Upper lobe of left lung (tissue), 6 donors: ENCODE measurements at regions not wholly inside any gene's neighbourhood (a gene's known extent, or its start where the extent isn't known, plus 50 kb on each side); places are given as distances from the start of the nearest gene placed in this dataset.
A peak's percentile ranks its signal among the peaks of the same experiment; 100 is the strongest.

ENCODE experiments used
- ATAC-seq, 2 donors: fragments of 200-7000 bp; cut with Tn5 transposase; one replicate each; pipeline ENCODE4 v1.9.1; 2022; ENCODE audit warnings: mild to moderate bottlenecking in 2 of 2, moderate library complexity in 2 of 2; ENCODE audit not compliant: low FRiP score in 2 of 2
- DNase-seq, 2 donors: peaks; one replicate each; pipeline ENCODE4 v3.0.0-alpha.2; 2019 to 2020
- H3K27ac ChIP-seq, 4 donors: fragments of 200-600 bp; sonication (generic); one replicate each; pipeline ENCODE4 v1.5.1; 2016 to 2019
- H3K27me3 ChIP-seq, 4 donors: fragments of 200-600 bp; sonication (generic); one replicate each; pipeline ENCODE4 v1.5.1; 2017 to 2019
- H3K36me3 ChIP-seq, 4 donors: fragments of 200-600 bp; sonication (generic); one replicate each; pipeline ENCODE4 v1.5.1; 2016 to 2019
- H3K4me1 ChIP-seq, 4 donors: fragments of 200-600 bp; sonication (generic); one replicate each; pipeline ENCODE4 v1.5.1; 2018 to 2019
- H3K4me3 ChIP-seq, 4 donors: fragments of 200-600 bp; sonication (generic); one replicate each; pipeline ENCODE4 v1.5.1; 2017 to 2019; ENCODE audit warnings: mild to moderate bottlenecking in 2 of 4, moderate library complexity in 1 of 4
- H3K9me3 ChIP-seq, 4 donors: fragments of 200-600 bp; sonication (generic); one replicate each; pipeline ENCODE4 v1.5.1; 2018 to 2019
- CTCF ChIP-seq, 6 experiments: fragments of 450-650 bp in 4 of 6; fragments of 200-600 bp in 2 of 6; sonication (generic) in 2 of 6; IDR thresholded peaks; one replicate each; pipeline ENCODE4 v1.5.1; 2016 to 2019; ENCODE audit warnings: antibody characterized with exemption in 6 of 6
- EP300 ChIP-seq, 4 donors: sonication (generic); formaldehyde crosslinking; IDR thresholded peaks; one replicate each; pipeline ENCODE4 v1.5.1; 2017; ENCODE audit warnings: antibody characterized with exemption in 4 of 4, control low read depth in 2 of 4
- POLR2A ChIP-seq, 4 donors: fragments of 450-650 bp; IDR thresholded peaks; one replicate each; pipeline ENCODE4 v1.5.1; 2016 to 2017; ENCODE audit warnings: antibody characterized with exemption in 4 of 4, mild to moderate bottlenecking in 2 of 4
- POLR2AphosphoS5 ChIP-seq, 2 donors: sonication (generic); formaldehyde crosslinking; IDR thresholded peaks; one replicate each; pipeline ENCODE4 v1.5.1; 2017; ENCODE audit warnings: antibody characterized with exemption in 2 of 2
- WGBS, 2 donors: methylation state at CpG; one replicate each; pipeline ENCODE4 v1.1.5; 2017 to 2018; 5-methylcytosine and 5-hydroxymethylcytosine counted together
- donor health status: DM: no; HTN: no; CAD: no; lungs with moderate emphysema.
- donor health status: DM: no; HTN: yes; CAD: no; lungs with severe emphysema.

GRCh38 chr2:54371460-54372065, 84.6 kb upstream of the SPTBN1 start:
- 73 to 87% methylated on average over 6 to 7 of the region's 7 CpGs for whole genome bisulfite sequencing, 2 donors
- TF ChIP-seq EP300 (IDR thresholded peaks at IDR 0.05) (no peak), CTCF (IDR thresholded peaks at IDR 0.05) (no peak), POLR2AphosphoS5 (IDR thresholded peaks at IDR 0.05) (no peak), POLR2A (IDR thresholded peaks at IDR 0.05) (no peak)
- Histone ChIP-seq H3K4me1 (peaks cover 11 to 24% (median 16%) of the 10 kb centered on the region in 4 donors), H3K4me3 (no peak overlapping the region), H3K27me3 (no peaks in the 10 kb centered on the region), H3K9me3 (peaks cover 0 to 6% (median 2%) of the 10 kb centered on the region in 4 donors), H3K36me3 (no peaks in the 10 kb centered on the region), H3K27ac (peak overlapping the region in 3 of 4 donors; percentile 19 to 79 (median 75))
- ATAC-seq (no peak), DNase-seq (no peak)

- H3K4me1 ChIP-seq: peaks cover 11 to 24% (median 16%) of the 10 kb centered on the region in 4 donors
- TF ChIP-seq CTCF (IDR thresholded peaks at IDR 0.05) (no peak), POLR2AphosphoS5 (IDR thresholded peaks at IDR 0.05) (no peak), POLR2A (IDR thresholded peaks at IDR 0.05) (no peak), EP300 (IDR thresholded peaks at IDR 0.05) (no peak)
- H3K36me3 ChIP-seq: no peaks in the 10 kb centered on the region
- H3K9me3 ChIP-seq: peaks cover 0 to 6% (median 2%) of the 10 kb centered on the region in 4 donors
- peak overlapping the region in 2 of 4 donors; percentile 33 to 37 for H3K27ac ChIP-seq
- no peak for ATAC-seq
- WGBS, 2 donors: 65 to 74% methylated on average over 4 of the region's 4 CpGs
- no peak for DNase-seq
- no peaks in the 10 kb centered on the region for H3K27me3 ChIP-seq
- no peak overlapping the region for H3K4me3 ChIP-seq
These were observed 83.8 kb upstream of the SPTBN1 start for GRCh38 chr2:54372361-54372760.

GRCh38 chr2:54373855-54374254, 82.3 kb upstream of the SPTBN1 start:
- no peaks in the 10 kb centered on the region for H3K27me3 ChIP-seq
- H3K36me3 ChIP-seq: no peaks in the 10 kb centered on the region
- no peak for DNase-seq
- peaks cover 0 to under 1% (median under 1%) of the 10 kb centered on the region in 4 donors for H3K9me3 ChIP-seq
- H3K4me1 ChIP-seq: peaks cover 11 to 24% (median 16%) of the 10 kb centered on the region in 4 donors
- WGBS, 2 donors: 73 to 80% methylated on average over 3 of the region's 3 CpGs
- no peak overlapping the region for H3K4me3 ChIP-seq
- no peak overlapping the region for H3K27ac ChIP-seq
- no peak for ATAC-seq
- TF ChIP-seq POLR2A (IDR thresholded peaks at IDR 0.05) (no peak), EP300 (IDR thresholded peaks at IDR 0.05) (no peak), CTCF (IDR thresholded peaks at IDR 0.05) (no peak), POLR2AphosphoS5 (IDR thresholded peaks at IDR 0.05) (no peak)

- no peaks in the 10 kb centered on the region for H3K36me3 ChIP-seq
- no peak overlapping the region for H3K27ac ChIP-seq
- no peak for DNase-seq
- H3K4me1 ChIP-seq: peaks cover 11 to 24% (median 16%) of the 10 kb centered on the region in 4 donors
- no peak for ATAC-seq
- no peak overlapping the region for H3K4me3 ChIP-seq
- H3K27me3 ChIP-seq: no peaks in the 10 kb centered on the region
- no peaks in the 10 kb centered on the region for H3K9me3 ChIP-seq
- 82 to 88% methylated on average over 5 of the region's 5 CpGs for WGBS, 2 donors
- TF ChIP-seq CTCF (IDR thresholded peaks at IDR 0.05) (no peak), POLR2A (IDR thresholded peaks at IDR 0.05) (no peak), POLR2AphosphoS5 (IDR thresholded peaks at IDR 0.05) (no peak), EP300 (IDR thresholded peaks at IDR 0.05) (no peak)
These were observed 81.3 kb upstream of the SPTBN1 start for GRCh38 chr2:54374591-54375364.
